Loucy (cell line): ENCODE measurements at regions not wholly inside any gene's neighbourhood (a gene's known extent, or its start where the extent isn't known, plus 50 kb on each side); places are given as distances from the start of the nearest gene placed in this dataset.

ENCODE experiments used
- CTCF ChIP-seq: fragments of 200-600 bp; sonication (generic); conservative IDR thresholded peaks from 2 replicates; pipeline ENCODE4 v1.5.1; 2014; ENCODE audit warnings: mild to moderate bottlenecking, antibody characterized with exemption, low read length
- EZH2phosphoT487 ChIP-seq: fragments of 200-600 bp; IDR thresholded peaks from 2 replicates; pipeline ENCODE4 v1.6.1; 2018; ENCODE audit warnings: antibody characterized with exemption, mild to moderate bottlenecking, moderate library complexity, borderline replicate concordance

- TF ChIP-seq CTCF, result no peak
- no peak for TF ChIP-seq EZH2phosphoT487
Observed at GRCh38 chr3:182470187-182470586, 323.1 kb upstream of the ATP11B start.
